Adrenal gland (tissue), 5 donors: ENCODE measurements at regions not wholly inside any gene's neighbourhood (a gene's known extent, or its start where the extent isn't known, plus 50 kb on each side); places are given as distances from the start of the nearest gene placed in this dataset.

Source experiments
- POLR2A ChIP-seq, 2 donors: fragments of 450-650 bp; IDR thresholded peaks; one replicate each; pipeline ENCODE4 v1.6.1; 2017; ENCODE audit warnings: antibody characterized with exemption in 2 of 2, mild to moderate bottlenecking in 2 of 2, moderate library complexity in 1 of 2
- TF ChIP-seq, protein P1 (sequence below), 6 experiments: fragments of 450-650 bp in 4 of 6; fragments of 200-600 bp in 2 of 6; sonication (generic) in 1 of 6; IDR thresholded peaks; 1 replicate in 5 of 6; 2 replicates in 1 of 6; pipeline versions ENCODE4 v1.5.1 to v1.8.0; 2016 to 2021; ENCODE audit warnings: antibody characterized with exemption in 6 of 6, mild to moderate bottlenecking in 2 of 6, moderate library complexity in 1 of 6
- donor health status: DM: no; HTN: no; CAD: no.

- TF ChIP-seq, protein P1, sequence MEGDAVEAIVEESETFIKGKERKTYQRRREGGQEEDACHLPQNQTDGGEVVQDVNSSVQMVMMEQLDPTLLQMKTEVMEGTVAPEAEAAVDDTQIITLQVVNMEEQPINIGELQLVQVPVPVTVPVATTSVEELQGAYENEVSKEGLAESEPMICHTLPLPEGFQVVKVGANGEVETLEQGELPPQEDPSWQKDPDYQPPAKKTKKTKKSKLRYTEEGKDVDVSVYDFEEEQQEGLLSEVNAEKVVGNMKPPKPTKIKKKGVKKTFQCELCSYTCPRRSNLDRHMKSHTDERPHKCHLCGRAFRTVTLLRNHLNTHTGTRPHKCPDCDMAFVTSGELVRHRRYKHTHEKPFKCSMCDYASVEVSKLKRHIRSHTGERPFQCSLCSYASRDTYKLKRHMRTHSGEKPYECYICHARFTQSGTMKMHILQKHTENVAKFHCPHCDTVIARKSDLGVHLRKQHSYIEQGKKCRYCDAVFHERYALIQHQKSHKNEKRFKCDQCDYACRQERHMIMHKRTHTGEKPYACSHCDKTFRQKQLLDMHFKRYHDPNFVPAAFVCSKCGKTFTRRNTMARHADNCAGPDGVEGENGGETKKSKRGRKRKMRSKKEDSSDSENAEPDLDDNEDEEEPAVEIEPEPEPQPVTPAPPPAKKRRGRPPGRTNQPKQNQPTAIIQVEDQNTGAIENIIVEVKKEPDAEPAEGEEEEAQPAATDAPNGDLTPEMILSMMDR (IDR thresholded peaks at IDR 0.05), result no peak
- TF ChIP-seq POLR2A (IDR thresholded peaks at IDR 0.05), result no peak
Observed at GRCh38 chr7:33802600-33802999, 102.7 kb upstream of the BMPER start.
